HEK293T (cell line): ENCODE measurements at regions not wholly inside any gene's neighbourhood (a gene's known extent, or its start where the extent isn't known, plus 50 kb on each side); places are given as distances from the start of the nearest gene placed in this dataset.

Source experiments
- CTCF ChIA-PET: fragments of 350-600 bp; formaldehyde crosslinking; extraction: SDS; loops from one replicate; lab custom pipeline; 2021; ENCODE audit warnings: antibody characterized with exemption, inconsistent platforms; lab: Yijun Ruan, JAX
- POLR2A ChIA-PET: fragments of 350-600 bp; formaldehyde crosslinking; extraction: SDS; loops from one replicate; lab custom pipeline; 2020; ENCODE audit warnings: antibody characterized with exemption, inconsistent platforms; lab: Yijun Ruan, JAX
- DNase-seq: peaks from one replicate; pipeline ENCODE4 v3.0.0; 2012; ENCODE audit warnings: mixed read lengths; ENCODE audit errors: extremely low spot score
- ARNT ChIP-seq: fragments of 450-650 bp; IDR thresholded peaks from 2 replicates; pipeline ENCODE4 v1.6.1; 2017; ENCODE audit warnings: mild to moderate bottlenecking
- BHLHE40 ChIP-seq: fragments of 450-650 bp; IDR thresholded peaks from 2 replicates; pipeline ENCODE4 v1.6.1; 2016; ENCODE audit warnings: mild to moderate bottlenecking, moderate library complexity, borderline replicate concordance
- CTBP1 ChIP-seq: fragments of 450-650 bp; IDR thresholded peaks from 2 replicates; pipeline ENCODE4 v1.6.1; 2016; ENCODE audit warnings: borderline replicate concordance
- ELF4 ChIP-seq: fragments of 450-650 bp; IDR thresholded peaks from 2 replicates; pipeline ENCODE4 v1.6.1; 2017; ENCODE audit warnings: antibody characterized with exemption
- FOXA1 ChIP-seq: fragments of 450-650 bp; IDR thresholded peaks from 2 replicates; pipeline ENCODE4 v1.6.1; 2016; ENCODE audit warnings: mild to moderate bottlenecking
- FOXK2 ChIP-seq: fragments of 450-650 bp; IDR thresholded peaks from 2 replicates; pipeline ENCODE4 v1.6.1; 2016; ENCODE audit warnings: mild to moderate bottlenecking
- FOXM1 ChIP-seq: fragments of 450-650 bp; IDR thresholded peaks from 2 replicates; pipeline ENCODE4 v1.6.1; 2017; ENCODE audit warnings: mild to moderate bottlenecking, borderline replicate concordance
- HDGF ChIP-seq: fragments of 450-650 bp; IDR thresholded peaks from 2 replicates; pipeline ENCODE4 v1.6.1; 2017; ENCODE audit warnings: antibody characterized with exemption, borderline replicate concordance
- L3MBTL2 ChIP-seq: fragments of 450-650 bp; conservative IDR thresholded peaks from 2 replicates; pipeline ENCODE4 v1.6.1; 2016; ENCODE audit warnings: mild to moderate bottlenecking
- LEF1 ChIP-seq: fragments of 450-650 bp; IDR thresholded peaks from 2 replicates; pipeline ENCODE4 v1.6.1; 2017; ENCODE audit warnings: mild to moderate bottlenecking, borderline replicate concordance
- NFRKB ChIP-seq: fragments of 450-650 bp; IDR thresholded peaks from 2 replicates; pipeline ENCODE4 v1.6.1; 2016; ENCODE audit warnings: mild to moderate bottlenecking, moderate library complexity
- SP1 ChIP-seq: fragments of 450-650 bp; IDR thresholded peaks from 2 replicates; pipeline ENCODE4 v1.6.1; 2017
- SUZ12 ChIP-seq: fragments of 450-650 bp; IDR thresholded peaks from 2 replicates; pipeline ENCODE4 v1.6.1; 2016; ENCODE audit warnings: mild to moderate bottlenecking
- TARDBP ChIP-seq: fragments of 450-650 bp; IDR thresholded peaks from 2 replicates; pipeline ENCODE4 v1.6.1; 2016
- ZNF384 ChIP-seq: fragments of 450-650 bp; IDR thresholded peaks from 2 replicates; pipeline ENCODE4 v1.6.1; 2016
- TF ChIP-seq, protein P1 (sequence below): fragments of 450-650 bp; IDR thresholded peaks from 2 replicates; pipeline ENCODE4 v1.6.1; 2016

DNA sequence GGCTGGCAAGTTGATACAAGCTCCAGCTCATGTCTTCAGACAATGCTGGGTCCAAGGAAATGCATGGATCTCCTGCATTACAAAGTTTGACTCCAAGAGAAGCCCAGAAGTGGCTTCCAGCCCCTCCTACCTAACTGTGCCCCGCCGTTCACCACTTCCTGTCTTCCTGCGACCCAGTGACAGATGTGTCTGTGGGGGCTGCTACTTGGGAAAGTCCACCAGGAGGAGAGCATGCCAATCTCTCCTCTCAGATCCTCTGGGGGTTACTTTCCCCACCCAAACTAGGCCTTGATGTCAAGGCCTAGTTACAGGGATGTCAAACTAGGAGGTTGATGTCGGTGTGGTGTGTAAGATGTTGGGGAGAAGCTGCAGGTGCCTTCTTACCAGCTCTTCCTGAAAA, 133.6 kb upstream of the RASGRP1 start:
- CTCF ChIA-PET, result interaction anchor here (0.7 to 2.0 kb wide), 4 partner anchors 8 to 324 kb away, joined by 3 to 19 read pairs (median 4); no protein-coding TSS in a partner anchor
- no peak for DNase-seq
- POLR2A ChIA-PET, result no interaction called here
- TF ChIP-seq LEF1 (no peak), FOXM1 (no peak)

DNA sequence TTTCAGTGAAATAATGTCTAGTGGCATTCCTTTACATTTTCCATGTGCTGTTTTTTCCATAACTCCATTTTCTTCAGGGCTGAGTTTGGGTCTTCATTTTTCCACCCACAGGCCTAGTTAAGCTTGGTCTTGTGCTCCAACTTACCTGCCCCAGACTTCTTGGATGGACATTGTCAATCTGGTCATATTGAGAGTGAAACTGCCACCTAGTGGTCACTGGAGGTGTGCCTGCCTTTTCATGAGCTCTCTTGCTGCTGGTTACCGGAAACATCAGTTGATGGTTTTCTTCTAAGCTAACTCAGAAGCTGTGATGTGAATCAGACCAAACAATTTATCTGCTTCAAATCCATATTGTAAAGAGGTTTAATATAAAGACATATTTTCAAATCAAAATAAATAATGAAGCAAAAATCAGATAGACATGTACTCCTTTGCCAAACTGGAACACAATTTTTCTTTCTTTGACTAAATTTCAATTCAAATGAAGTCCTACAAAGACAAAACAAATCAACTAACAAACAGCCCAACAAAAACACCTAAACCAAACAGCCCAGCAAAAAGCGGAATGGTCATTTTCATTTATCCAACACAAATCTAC, 135.1 kb upstream of the RASGRP1 start:
- POLR2A ChIA-PET, result interaction anchor here (0.6 kb wide), 1 partner anchor 245 kb away, joined by 4 read pairs; the partner anchor contains the start of gene FAM98B
- TF ChIP-seq L3MBTL2 (no peak), ELF4 (no peak), CTBP1 (no peak), HDGF (no peak), FOXA1 (no peak), ARNT (no peak), BHLHE40 (no peak), FOXM1 (no peak)
- TF ChIP-seq, protein P1, sequence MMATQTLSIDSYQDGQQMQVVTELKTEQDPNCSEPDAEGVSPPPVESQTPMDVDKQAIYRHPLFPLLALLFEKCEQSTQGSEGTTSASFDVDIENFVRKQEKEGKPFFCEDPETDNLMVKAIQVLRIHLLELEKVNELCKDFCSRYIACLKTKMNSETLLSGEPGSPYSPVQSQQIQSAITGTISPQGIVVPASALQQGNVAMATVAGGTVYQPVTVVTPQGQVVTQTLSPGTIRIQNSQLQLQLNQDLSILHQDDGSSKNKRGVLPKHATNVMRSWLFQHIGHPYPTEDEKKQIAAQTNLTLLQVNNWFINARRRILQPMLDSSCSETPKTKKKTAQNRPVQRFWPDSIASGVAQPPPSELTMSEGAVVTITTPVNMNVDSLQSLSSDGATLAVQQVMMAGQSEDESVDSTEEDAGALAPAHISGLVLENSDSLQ, result no peak
- CTCF ChIA-PET, result interaction anchor here (0.5 to 2.0 kb wide), 17 partner anchors 8 to 1058 kb away, joined by 3 to 19 read pairs (median 3); no protein-coding TSS in a partner anchor
- DNase-seq, result peak; percentile 48

DNA sequence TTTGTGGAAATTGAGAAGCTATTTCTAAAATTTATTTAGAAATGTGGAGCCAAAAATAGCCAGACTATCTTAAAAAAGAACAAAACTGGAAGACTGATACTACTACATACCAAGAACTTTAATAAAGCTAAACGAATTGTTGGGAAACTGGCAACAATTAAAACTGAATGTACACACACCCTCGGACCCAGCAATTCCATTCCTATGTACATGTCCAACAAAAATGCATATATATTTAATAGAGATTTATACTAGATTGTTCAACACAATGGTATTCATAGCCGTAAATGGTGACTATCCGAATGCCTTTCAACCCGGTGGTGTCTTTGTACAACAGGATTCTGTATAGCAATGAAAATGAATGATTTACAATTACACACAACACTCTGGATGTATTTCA, 136.5 kb upstream of the RASGRP1 start:
- ChIA-PET POLR2A (no interaction called here), CTCF (no interaction called here)
- no peak for DNase-seq
- TF ChIP-seq SP1 (no peak), ARNT (no peak), TARDBP (no peak), FOXM1 (no peak)

DNA sequence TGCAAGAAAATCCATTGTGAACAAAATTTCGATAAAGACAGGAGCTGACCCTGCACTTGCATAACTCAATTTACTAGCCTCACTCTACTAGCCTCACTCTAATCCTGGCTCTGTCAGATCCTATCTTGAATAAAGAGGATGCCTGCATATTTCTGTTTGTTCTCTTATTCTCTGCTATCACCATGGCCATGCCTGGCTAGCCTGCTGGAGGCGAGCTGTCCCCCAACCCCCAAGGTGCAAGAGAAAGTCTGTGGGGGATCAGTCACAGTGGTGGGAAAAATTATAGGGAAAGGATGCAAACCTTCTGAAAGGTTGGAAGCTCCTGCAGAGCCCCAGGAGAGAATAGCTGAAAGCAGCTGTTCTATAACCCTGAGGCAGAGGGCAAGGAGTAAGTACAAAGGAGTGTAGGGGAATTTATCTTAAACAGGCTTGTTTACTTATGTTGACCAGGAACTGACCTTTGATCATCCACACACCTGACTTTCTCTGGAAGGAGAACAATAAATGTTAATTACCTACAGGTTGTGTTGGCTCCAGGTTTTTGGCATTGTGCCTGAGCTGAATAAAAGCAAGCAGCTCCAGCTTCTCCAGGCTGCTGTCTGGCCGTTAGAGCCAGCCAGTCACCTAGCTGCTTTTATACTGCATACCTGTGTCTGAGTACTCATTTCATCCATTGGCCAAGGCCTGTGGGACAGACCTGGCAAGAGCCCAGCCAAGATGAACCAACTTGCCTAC, 137.7 kb upstream of the RASGRP1 start:
- ChIA-PET CTCF (no interaction called here), POLR2A (no interaction called here)
- no peak for TF ChIP-seq BHLHE40
- no peak for TF ChIP-seq ZNF384
- no peak for TF ChIP-seq LEF1
- TF ChIP-seq ELF4, result no peak
- no peak for TF ChIP-seq SUZ12
- TF ChIP-seq NFRKB, result no peak
- DNase-seq, result no peak

DNA sequence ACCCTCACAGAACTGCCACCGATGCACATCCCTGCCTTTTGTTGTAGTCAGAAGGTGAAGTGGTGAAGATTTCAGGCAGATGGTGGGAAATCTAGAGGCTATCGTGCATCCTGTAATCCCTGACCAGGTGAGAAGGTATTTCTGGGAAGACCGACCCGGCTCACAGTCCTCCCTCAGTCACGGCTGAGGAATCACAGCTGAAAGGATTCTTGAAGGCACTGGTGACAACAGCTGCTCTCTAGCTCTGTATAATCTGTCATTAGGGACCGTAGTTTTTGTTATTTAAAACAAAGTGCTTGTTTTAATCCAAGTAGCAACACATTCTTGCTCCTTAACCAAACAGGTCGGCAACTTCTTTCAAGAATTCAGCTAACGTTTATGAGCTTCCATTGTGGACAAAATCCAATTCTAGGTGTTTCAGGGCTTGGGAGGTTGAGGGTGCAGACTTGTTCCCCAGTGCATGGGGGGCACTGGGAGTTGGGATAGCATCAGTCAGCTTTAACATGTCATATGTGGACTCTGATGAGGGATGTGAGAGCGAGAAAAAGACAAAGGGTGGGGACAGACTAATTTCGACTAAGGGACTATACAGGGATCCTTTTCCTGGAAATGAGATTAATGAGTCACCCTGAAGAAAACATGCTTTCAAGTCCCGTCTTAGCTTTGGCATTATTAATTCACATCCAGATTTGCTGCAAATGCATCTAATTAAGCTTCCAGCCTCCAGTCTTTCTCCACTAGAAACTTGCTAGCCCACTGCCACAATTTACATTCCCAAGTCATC, 141.0 kb upstream of the RASGRP1 start:
- DNase-seq, result no peak
- ChIA-PET CTCF (interaction anchor here (0.7 kb wide), 2 partner anchors 14 to 1051 kb away, joined by 3 read pairs; no protein-coding TSS in a partner anchor), POLR2A (no interaction called here)
- TF ChIP-seq L3MBTL2 (no peak), SUZ12 (no peak), HDGF (no peak), LEF1 (no peak), ZNF384 (no peak)

DNA sequence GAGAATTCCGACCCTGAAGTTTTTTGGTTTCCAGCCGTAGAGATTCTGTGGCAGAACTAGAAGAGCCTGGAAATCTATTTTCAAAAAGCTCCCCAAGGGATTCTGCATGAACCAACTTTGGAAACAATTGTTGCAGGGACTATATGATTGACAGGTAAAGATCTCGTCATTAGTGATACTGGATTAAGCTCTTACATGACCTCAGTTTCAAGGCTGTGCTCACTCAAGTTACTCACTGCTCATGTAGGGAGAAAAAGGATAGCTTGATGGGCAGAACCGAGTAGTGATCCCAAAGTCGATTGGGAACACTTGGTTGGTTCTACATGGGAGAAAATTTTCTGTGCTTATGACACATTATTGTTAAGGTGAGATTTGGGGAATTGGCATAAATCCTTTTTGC, 142.3 kb upstream of the RASGRP1 start:
- DNase-seq, result no peak
- ChIA-PET CTCF (interaction anchor here (0.6 to 1.3 kb wide), 3 partner anchors 16 to 265 kb away, joined by 3 to 4 read pairs (median 3); no protein-coding TSS in a partner anchor), POLR2A (no interaction called here)
- TF ChIP-seq HDGF (no peak), L3MBTL2 (no peak), CTBP1 (no peak), ARNT (no peak), ZNF384 (no peak), SP1 (no peak), FOXK2 (no peak)

DNA sequence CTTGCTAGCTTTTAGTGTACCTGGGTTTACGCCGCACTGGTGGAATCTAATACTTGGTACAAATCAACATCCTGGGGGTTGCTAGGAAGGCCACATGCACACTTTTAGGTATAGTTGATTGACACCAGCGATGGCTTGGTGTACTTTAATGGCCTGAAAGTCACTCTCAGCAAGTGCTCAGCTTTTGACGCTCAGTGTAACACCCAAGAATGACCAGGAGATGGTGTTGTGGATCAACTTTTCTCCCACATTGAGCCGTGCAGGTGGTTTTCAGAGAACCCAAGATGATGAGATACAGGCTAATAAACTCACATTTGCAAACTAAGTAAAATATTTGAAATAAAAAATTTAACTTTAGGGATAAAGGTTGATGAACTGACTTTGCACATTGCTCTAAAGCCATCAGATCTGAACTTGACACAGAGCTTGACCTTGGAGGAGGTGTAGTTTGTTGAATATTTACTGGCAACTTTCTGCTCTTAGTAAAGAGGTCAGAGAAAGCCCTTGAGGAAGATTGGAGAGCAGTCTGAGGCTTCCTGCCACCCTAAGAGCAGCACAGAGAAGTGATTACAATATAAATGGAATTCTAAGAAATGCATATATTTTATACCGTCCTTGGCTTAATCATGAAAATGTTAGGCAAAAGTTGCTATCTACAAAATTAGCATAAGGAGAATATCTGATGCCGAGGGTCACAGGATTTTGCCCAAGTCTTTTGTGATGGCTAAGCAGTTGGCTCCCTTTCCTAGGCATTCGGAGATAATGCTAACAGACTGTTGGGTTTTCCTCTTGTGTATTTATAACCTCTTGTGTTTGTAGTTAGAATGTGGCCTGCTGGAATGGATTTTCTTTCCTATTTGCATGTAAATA, 143.4 kb upstream of the RASGRP1 start:
- TF ChIP-seq, protein P1, result peak; percentile 67
- TF ChIP-seq FOXK2, result no peak
- CTCF ChIA-PET, result interaction anchor here (0.6 to 1.3 kb wide), 6 partner anchors 8 to 1049 kb away, joined by 3 to 5 read pairs (median 3); no protein-coding TSS in a partner anchor
- DNase-seq, result peak; percentile 38
- POLR2A ChIA-PET, result no interaction called here
